Mucosa of descending colon (tissue), 3 donors: ENCODE measurements at regions not wholly inside any gene's neighbourhood (a gene's known extent, or its start where the extent isn't known, plus 50 kb on each side); places are given as distances from the start of the nearest gene placed in this dataset.

Experiments
- ATAC-seq: fragments of 200-7000 bp; cut with Tn5 transposase; one replicate; pipeline ENCODE4 v1.9.1; 2020; ENCODE audit warnings: mild to moderate bottlenecking, moderate library complexity
- DNase-seq, 3 donors: peaks; one replicate each; pipeline ENCODE4 v3.0.0-alpha.2; 2020
- H3K36me3 ChIP-seq: fragments of 200-600 bp; one replicate; pipeline ENCODE4 v1.8.0; 2021; ENCODE audit warnings: low read depth, mild to moderate bottlenecking
- H3K4me1 ChIP-seq: fragments of 200-600 bp; one replicate; pipeline ENCODE4 v1.8.0; 2021; ENCODE audit warnings: low read depth, mild to moderate bottlenecking
- H3K4me3 ChIP-seq: fragments of 200-600 bp; one replicate; pipeline ENCODE4 v1.8.0; 2021; ENCODE audit warnings: mild to moderate bottlenecking
- H3K9me3 ChIP-seq: fragments of 200-600 bp; one replicate; pipeline ENCODE4 v1.8.0; 2021; ENCODE audit warnings: mild to moderate bottlenecking
- intact Hi-C, 2 donors: fragments of 100-400 bp; cut with DNase I in 1 of 2; cut with micrococcal nuclease in 1 of 2; formaldehyde crosslinking; loops; one replicate each; pipeline versions ENCODE4 v1.11.0 to v1.11.1; 2022; cut with DNase I, micrococcal nuclease
- TF ChIP-seq, protein P1 (sequence below): fragments of 200-600 bp; IDR thresholded peaks from one replicate; pipeline ENCODE4 v1.8.0; 2022; ENCODE audit warnings: antibody characterized with exemption, mild to moderate bottlenecking
- donor health status: DM: no; HTN: no; CAD: no; lungs with moderate emphysema.
- donor health status: DM: no; HTN: no; CAD: no.
- donor health status: DM: no; HTN: yes; CAD: no.

GRCh38 chr15:70180186-70180875, 82.6 kb upstream of the TLE3 start:
- H3K36me3 ChIP-seq = no peaks in the 10 kb centered on the region
- no peaks in the 10 kb centered on the region for H3K4me1 ChIP-seq
- ATAC-seq (no peak), DNase-seq (no peak)
- no peak overlapping the region for H3K4me3 ChIP-seq
- intact Hi-C loops = no loop called here
- H3K9me3 ChIP-seq = no peaks in the 10 kb centered on the region
- TF ChIP-seq, protein P1, sequence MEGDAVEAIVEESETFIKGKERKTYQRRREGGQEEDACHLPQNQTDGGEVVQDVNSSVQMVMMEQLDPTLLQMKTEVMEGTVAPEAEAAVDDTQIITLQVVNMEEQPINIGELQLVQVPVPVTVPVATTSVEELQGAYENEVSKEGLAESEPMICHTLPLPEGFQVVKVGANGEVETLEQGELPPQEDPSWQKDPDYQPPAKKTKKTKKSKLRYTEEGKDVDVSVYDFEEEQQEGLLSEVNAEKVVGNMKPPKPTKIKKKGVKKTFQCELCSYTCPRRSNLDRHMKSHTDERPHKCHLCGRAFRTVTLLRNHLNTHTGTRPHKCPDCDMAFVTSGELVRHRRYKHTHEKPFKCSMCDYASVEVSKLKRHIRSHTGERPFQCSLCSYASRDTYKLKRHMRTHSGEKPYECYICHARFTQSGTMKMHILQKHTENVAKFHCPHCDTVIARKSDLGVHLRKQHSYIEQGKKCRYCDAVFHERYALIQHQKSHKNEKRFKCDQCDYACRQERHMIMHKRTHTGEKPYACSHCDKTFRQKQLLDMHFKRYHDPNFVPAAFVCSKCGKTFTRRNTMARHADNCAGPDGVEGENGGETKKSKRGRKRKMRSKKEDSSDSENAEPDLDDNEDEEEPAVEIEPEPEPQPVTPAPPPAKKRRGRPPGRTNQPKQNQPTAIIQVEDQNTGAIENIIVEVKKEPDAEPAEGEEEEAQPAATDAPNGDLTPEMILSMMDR = no peak

DNA sequence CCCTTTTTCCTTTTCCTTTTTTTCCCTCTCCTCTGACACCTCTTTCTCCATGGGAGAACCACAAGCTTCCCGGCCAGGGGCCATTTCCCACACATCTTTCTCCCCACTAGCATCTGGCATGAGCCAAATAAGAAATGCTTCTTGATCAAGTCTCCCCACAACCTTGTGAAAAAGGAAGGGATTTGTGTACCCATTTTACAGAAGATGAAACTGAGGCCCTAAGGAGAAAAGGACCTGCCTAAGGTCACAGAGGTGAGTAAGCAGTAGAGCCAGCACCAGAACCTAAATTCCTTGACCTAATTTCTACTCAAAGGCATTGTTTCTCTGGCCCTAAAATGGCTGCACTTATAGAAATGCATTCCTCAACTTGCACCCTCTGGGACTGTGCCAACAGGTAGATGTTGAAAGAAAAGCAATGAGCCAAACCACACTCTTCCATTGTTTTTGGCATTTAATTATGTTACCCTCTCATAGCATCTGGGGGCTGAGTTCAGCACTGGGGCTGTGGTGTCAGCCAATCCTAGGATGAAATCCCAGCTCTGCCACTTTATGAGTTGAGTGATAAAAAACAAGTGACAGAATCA, 81.7 kb upstream of the TLE3 start:
- H3K36me3 ChIP-seq = no peaks in the 10 kb centered on the region
- intact Hi-C loops = no loop called here
- DNase-seq (no peak), ATAC-seq (no peak)
- no peaks in the 10 kb centered on the region for H3K9me3 ChIP-seq
- TF ChIP-seq, protein P1 = no peak
- no peaks in the 10 kb centered on the region for H3K4me1 ChIP-seq
- no peak overlapping the region for H3K4me3 ChIP-seq

DNA sequence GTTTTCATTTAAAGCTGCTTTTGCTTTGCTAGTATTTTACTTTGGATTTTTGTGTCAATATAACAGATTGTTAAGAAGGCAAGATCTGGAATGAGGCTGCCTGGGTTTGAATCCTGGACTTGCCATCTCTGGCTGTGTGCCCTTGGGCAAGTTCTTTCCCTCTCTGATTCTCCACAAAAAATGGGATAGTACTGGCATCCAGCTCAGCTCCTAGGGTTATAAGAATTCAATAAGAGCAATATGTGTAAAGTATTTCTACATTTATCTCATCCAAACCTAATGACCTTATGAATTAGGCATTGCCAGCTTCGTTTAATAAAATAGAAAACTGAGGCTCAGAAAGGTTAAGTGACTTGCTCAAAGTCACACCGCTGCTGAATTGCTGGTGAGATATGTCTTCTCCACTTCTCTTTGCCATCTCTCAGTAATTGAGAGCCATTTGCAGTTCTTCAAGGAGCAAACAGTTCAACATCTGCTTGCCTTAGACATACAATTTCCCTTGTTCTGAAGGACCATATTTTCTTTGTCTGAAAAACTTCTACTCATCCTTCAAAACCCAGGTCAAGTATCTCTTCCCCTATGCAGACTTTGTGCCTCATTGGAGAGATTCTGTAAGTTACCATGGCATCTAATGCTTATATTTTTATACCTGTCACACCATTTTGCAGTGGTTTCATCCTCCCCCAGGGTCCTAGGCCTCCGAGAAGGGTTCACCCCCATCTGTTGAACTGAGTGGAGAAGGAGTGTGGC, 80.8 kb upstream of the TLE3 start:
- intact Hi-C loops = no loop called here
- Histone ChIP-seq H3K9me3 (no peaks in the 10 kb centered on the region), H3K36me3 (no peaks in the 10 kb centered on the region), H3K4me3 (no peak overlapping the region), H3K4me1 (no peaks in the 10 kb centered on the region)
- ATAC-seq = no peak
- no peak for DNase-seq
- TF ChIP-seq, protein P1 = no peak

DNA sequence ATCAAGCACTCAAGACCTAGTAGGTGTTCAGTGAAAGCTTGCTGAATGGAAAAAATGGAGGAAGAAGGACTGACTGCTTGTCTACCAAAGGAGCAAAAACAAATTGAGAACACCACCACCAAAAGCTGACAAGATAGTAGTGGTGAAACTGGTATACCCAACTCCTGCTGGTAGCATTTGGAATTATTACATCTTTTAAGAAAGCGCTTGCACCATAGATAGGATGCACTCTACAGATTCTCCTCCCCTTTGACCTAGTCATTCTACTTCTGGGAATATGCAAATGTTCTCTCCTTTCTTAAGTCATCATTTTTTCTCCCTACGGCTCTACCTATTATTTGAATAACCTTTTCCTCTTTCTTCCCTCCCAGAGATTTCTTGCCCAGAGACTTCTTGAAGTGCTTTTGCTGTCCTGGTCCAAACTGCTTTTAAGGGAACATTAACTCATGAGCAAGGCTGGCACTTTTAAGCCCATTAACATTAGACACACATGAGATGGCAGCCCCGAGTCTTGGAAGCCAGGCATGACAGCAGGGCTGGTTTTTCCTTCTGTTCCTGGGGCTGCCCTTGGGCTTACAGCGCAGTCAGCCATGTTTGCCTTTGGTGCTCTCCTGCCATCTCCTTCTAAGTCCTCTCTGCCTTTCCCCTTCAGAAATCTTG, 75.0 kb upstream of the TLE3 start:
- Histone ChIP-seq H3K4me3 (no peak overlapping the region), H3K4me1 (no peaks in the 10 kb centered on the region), H3K36me3 (no peaks in the 10 kb centered on the region), H3K9me3 (no peaks in the 10 kb centered on the region)
- DNase-seq (no peak), ATAC-seq (no peak)
- intact Hi-C loops = no loop called here
- TF ChIP-seq, protein P1 = no peak

GRCh38 chr15:70172124-70172523, 74.4 kb upstream of the TLE3 start:
- Histone ChIP-seq H3K36me3 (no peaks in the 10 kb centered on the region), H3K9me3 (no peaks in the 10 kb centered on the region), H3K4me1 (no peaks in the 10 kb centered on the region), H3K4me3 (no peak overlapping the region)
- ATAC-seq = no peak
- TF ChIP-seq, protein P1 = no peak
- intact Hi-C loops = no loop called here
- DNase-seq = no peak
